ENCODE measurements at regions not wholly inside any gene's neighbourhood (a gene's known extent, or its start where the extent isn't known, plus 50 kb on each side); places are given as distances from the start of the nearest gene placed in this dataset.
"Not testable (repeated sequence)": the region's sequence is repeated elsewhere in the genome, so short reads cannot be mapped to it uniquely, and the experiment has no call there.

DNA sequence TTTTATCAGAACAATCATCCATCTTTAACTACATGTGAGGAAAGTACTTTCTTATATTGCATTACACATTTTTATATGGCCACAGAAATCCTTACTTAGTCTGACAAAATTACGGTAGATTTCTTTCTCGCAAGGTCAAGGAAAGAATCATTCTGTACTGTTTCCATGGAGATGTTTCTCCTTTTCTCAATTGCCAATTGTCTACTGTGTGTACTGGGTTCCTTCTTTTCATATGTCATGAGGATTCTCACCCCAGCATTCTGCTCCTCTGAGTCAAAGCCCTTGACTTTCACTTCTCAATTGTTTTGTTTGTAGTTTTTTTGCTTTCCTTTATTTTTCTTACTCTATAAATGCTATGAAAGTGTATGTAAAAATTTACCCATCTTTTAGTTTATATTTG is 99.3 kb upstream of the AGAP9 start:
- DNase-seq, result not testable (repeated sequence)

DNA sequence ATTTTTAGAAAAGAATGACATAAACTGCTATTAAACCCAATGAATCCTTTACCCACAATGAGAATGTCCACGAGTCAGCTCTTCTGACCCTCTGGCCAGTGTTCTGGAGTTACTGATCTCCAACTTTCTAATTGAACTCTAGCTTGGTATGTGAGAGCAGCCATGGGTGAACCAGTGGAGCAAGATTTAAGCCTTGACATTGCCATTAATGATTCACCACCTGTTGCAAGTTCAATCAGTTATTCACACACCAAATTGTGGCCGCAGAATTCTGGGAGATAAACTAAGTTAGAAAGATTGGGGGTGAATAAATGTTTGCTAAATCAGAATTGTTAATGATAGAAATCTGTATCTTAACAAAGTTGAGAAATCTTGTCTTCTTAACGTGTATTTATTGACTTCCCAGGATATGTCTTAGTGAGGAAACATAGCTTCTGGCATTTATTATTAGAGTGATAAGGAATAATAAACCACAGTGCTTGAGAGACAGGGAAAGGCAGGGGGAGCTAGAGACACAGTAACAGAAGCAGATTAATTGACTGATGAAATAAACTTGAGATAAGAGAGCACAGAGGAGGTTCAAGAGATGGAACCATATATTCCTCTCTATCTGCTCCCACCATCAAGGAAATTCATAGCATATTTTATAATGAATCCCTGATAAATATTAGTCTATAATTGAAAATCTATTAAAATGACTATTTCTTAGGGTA is 96.0 kb upstream of the AGAP9 start:
- not testable (repeated sequence) for DNase-seq

- DNase-seq, result not testable (repeated sequence)
These were observed 85.9 kb upstream of the AGAP9 start for GRCh38 chr10:47609311-47609710.

- not testable (repeated sequence) for DNase-seq
These were observed 82.6 kb upstream of the AGAP9 start for GRCh38 chr10:47605791-47606773.

DNA sequence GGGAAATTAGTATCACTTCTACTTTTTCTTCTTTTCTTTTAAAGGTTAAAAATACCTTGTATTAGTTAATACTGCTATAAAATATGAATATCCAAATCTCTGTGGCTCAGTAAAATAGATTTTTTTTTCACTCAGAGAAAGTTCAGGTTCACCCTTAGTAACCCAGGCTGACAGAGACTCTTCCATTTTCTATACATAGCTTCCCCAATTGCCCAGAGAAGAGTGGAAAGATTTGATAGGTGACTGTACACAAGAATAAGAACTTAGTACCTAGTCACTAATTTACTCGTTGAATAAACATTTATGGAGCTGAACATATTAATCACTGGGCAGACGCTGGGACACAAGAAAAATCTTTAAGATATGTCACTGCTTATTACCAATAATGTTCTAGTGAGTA is 77.2 kb upstream of the AGAP9 start:
- not testable (repeated sequence) for DNase-seq

GRCh38 chr10:47600127-47600526 is 76.7 kb upstream of the AGAP9 start:
- DNase-seq, result not testable (repeated sequence)

GRCh38 chr10:47599657-47600056 is 76.2 kb upstream of the AGAP9 start:
- DNase-seq, result not testable (repeated sequence)

DNA sequence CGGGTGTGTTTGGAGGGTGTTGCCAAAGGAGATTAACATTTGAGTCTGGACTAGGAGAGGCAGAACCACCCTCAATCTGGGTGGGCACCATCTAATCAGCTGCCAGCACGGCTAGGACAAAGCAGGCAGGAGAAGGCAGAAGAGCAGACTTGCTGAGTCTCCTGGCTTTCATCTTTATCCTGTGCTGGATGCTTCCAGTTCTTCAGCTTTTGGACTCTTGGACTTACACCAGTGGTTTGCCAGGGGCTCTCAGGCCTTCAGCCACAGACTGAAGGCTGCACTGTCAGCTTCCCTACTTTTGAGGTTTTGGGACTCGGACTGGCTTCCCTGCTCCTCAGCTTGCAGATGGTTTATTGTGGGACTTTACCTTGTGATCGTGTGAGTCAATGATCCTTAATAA is 70.4 kb upstream of the AGAP9 start:
- not testable (repeated sequence) for DNase-seq

GRCh38 chr10:47593129-47593528 is 69.7 kb upstream of the AGAP9 start:
- not testable (repeated sequence) for DNase-seq

DNA sequence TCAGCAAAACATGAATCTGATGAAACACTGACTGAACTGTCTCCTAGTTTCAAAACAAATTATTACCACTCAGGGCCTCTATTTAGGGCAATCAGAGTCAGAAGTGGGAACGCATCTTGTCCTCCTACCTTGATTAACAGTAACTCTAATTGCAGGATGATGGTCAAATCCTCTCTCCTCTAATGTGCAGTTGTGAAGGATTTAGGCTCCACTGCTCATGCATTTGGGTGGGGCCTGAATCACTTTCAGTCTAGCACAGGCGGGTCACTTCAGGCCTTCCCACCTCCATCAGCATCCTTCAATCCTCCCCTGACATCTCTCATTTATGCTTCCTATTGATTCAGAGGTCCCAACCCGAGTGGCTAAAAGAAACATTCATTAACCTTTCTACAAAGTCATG is 67.5 kb upstream of the AGAP9 start:
- not testable (repeated sequence) for DNase-seq

- DNase-seq, result not testable (repeated sequence)
These were observed 67.1 kb upstream of the AGAP9 start for GRCh38 chr10:47590534-47590933.

DNA sequence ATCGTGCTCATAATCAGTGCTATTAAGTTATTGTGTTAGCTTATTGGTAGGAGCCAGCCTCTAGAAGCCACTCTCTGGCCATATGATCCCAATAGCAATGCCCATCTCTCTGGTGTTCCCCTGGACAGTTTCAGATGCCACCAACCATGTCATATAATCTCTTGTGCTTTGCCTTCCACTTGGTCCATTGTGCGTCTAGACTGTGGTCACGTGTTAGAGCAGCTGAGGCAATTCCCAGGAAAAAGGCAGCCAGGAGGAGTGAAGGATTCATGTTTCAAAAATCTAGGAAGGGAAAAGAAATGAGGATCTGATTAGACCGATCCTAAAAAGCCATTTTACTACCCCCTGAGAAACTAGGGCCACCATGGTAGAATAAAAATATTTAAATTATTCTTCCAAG is 58.6 kb upstream of the AGAP9 start:
- not testable (repeated sequence) for DNase-seq

DNA sequence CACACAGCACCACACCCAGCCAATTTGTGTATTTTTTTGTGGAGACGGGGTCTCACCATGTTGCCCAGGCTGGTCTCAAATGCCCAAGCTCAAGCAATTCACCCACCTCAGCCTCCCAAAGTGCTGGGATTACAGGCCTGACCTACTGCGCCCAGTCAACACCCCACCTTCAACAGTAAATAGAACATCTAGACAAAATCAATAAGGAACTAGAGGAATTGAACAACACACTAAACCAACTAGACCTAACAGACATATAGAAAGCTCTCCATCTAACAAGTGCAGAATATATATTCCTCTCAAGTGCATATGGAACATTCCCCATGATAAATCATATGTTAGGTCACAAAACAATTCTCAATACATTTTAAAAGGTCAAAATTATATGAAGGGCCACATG is 56.6 kb upstream of the AGAP9 start:
- DNase-seq, result not testable (repeated sequence)

GRCh38 chr10:47578547-47578946 is 55.1 kb upstream of the AGAP9 start:
- DNase-seq, result not testable (repeated sequence)

All from activated CD8-positive, alpha-beta memory T cell treated with anti-CD3 and anti-CD28 coated beads, Interleukin-2, amount 50 U/mL, for 48 hours (primary cell).